Neural cell (in vitro differentiated cells): ENCODE measurements at regions not wholly inside any gene's neighbourhood (a gene's known extent, or its start where the extent isn't known, plus 50 kb on each side); places are given as distances from the start of the nearest gene placed in this dataset.
A peak's percentile ranks its signal among the peaks of the same experiment; 100 is the strongest.

ENCODE experiments used
- H2AFZ ChIP-seq: fragments of 200-600, 300-800 bp; sonication (generic), shearing (Covaris generic); 2 replicates; pipeline ENCODE4 v1.6.0; 2014; ENCODE audit warnings: low read depth, mild to moderate bottlenecking, antibody characterized with exemption, low read length, moderate library complexity
- H3F3A ChIP-seq: fragments of 200-600 bp; shearing (Covaris generic); 2 replicates; pipeline ENCODE4 v1.6.1; 2016; ENCODE audit warnings: mild to moderate bottlenecking, moderate library complexity, mixed read lengths, antibody characterized with exemption, low read length; ENCODE audit not compliant: insufficient read depth, poor library complexity, severe bottlenecking
- H3K27ac ChIP-seq: fragments of 200-600, 300-800 bp; sonication (generic), shearing (Covaris generic); 2 replicates; pipeline ENCODE4 v1.5.1; 2014; ENCODE audit warnings: mild to moderate bottlenecking, low read length, moderate library complexity
- H3K27me3 ChIP-seq: fragments of 300-800, 200-600 bp; sonication (generic), shearing (Covaris generic); 2 replicates; pipeline ENCODE4 v1.6.0; 2014; ENCODE audit warnings: mild to moderate bottlenecking, low read depth, low read length, moderate library complexity; ENCODE audit not compliant: insufficient read depth
- H3K36me3 ChIP-seq: fragments of 300-800, 200-600 bp; sonication (generic), shearing (Covaris generic); 2 replicates; pipeline ENCODE4 v1.5.1; 2014; ENCODE audit warnings: mild to moderate bottlenecking, antibody characterized with exemption, low read length, moderate library complexity; ENCODE audit not compliant: insufficient read depth
- H3K4me2 ChIP-seq: fragments of 300-800, 200-600 bp; sonication (generic), shearing (Covaris generic); 2 replicates; pipeline ENCODE4 v1.6.0; 2014; ENCODE audit warnings: mild to moderate bottlenecking, low read length
- H3K4me3 ChIP-seq: fragments of 300-800, 200-600 bp; sonication (generic), shearing (Covaris generic); 2 replicates; pipeline ENCODE4 v1.5.1; 2014; ENCODE audit warnings: mild to moderate bottlenecking, low read length, moderate library complexity
- H3K79me2 ChIP-seq: fragments of 200-600 bp; shearing (Covaris generic); replicated peaks from 2 replicates; pipeline ENCODE4 v1.6.0; 2014; ENCODE audit warnings: mild to moderate bottlenecking, low read length, moderate library complexity; ENCODE audit not compliant: insufficient read depth
- H3K9ac ChIP-seq: fragments of 300-800, 200-600 bp; sonication (generic), shearing (Covaris generic); 2 replicates; pipeline ENCODE4 v1.6.1; 2016; ENCODE audit warnings: mild to moderate bottlenecking, low read length, mixed read lengths
- H3K9me2 ChIP-seq: fragments of 200-600 bp; shearing (Covaris generic); 2 replicates; pipeline ENCODE4 v1.6.1; 2016; ENCODE audit warnings: mild to moderate bottlenecking, low read length, mixed read lengths; ENCODE audit not compliant: insufficient read depth
- H3K9me3 ChIP-seq: fragments of 200-600, 300-800 bp; sonication (generic), shearing (Covaris generic); 2 replicates; pipeline ENCODE4 v1.6.1; 2016; ENCODE audit warnings: mild to moderate bottlenecking, mixed run types, low read length, moderate library complexity, mixed read lengths
- H4K20me1 ChIP-seq: fragments of 200-600 bp; shearing (Covaris generic); 2 replicates; pipeline ENCODE4 v1.6.1; 2016; ENCODE audit warnings: mild to moderate bottlenecking, mixed run types; ENCODE audit not compliant: insufficient read depth
- EZH2 ChIP-seq: fragments of 200-600, 300-800 bp; shearing (Covaris generic), sonication (generic); IDR thresholded peaks from 2 replicates; pipeline ENCODE4 v1.6.1; 2014; ENCODE audit warnings: antibody characterized with exemption, low read length, borderline replicate concordance, mild to moderate bottlenecking; ENCODE audit not compliant: insufficient read depth, poor library complexity, severe bottlenecking
- MXI1 ChIP-seq: fragments of 450-650 bp; conservative IDR thresholded peaks from 2 replicates; pipeline ENCODE4 v1.6.1; 2014; ENCODE audit warnings: antibody characterized with exemption, mild to moderate bottlenecking; ENCODE audit not compliant: poor library complexity, severe bottlenecking
- POLR2AphosphoS5 ChIP-seq: IDR thresholded peaks from 2 replicates; pipeline ENCODE4 v1.6.1; 2012
- RAD21 ChIP-seq: fragments of 450-650 bp; conservative IDR thresholded peaks from 2 replicates; pipeline ENCODE4 v1.6.1; 2014; ENCODE audit warnings: antibody characterized with exemption, mild to moderate bottlenecking, moderate library complexity
- SMC3 ChIP-seq: fragments of 450-650 bp; conservative IDR thresholded peaks from 2 replicates; pipeline ENCODE4 v1.6.1; 2014; ENCODE audit warnings: antibody characterized with exemption, mild to moderate bottlenecking, moderate library complexity; ENCODE audit not compliant: poor library complexity
- TAF1 ChIP-seq: IDR thresholded peaks from 2 replicates; pipeline ENCODE4 v1.6.1; 2012; ENCODE audit warnings: low read depth
- TF ChIP-seq, protein P1 (sequence below): IDR thresholded peaks from 2 replicates; pipeline ENCODE4 v1.6.1; 2012; ENCODE audit warnings: borderline replicate concordance
- TF ChIP-seq, protein P2 (sequence below): fragments of 450-650 bp; IDR thresholded peaks from 2 replicates; pipeline ENCODE4 v1.5.1; 2014; ENCODE audit warnings: antibody characterized with exemption, mild to moderate bottlenecking, moderate library complexity; ENCODE audit not compliant: poor library complexity, severe bottlenecking

DNA sequence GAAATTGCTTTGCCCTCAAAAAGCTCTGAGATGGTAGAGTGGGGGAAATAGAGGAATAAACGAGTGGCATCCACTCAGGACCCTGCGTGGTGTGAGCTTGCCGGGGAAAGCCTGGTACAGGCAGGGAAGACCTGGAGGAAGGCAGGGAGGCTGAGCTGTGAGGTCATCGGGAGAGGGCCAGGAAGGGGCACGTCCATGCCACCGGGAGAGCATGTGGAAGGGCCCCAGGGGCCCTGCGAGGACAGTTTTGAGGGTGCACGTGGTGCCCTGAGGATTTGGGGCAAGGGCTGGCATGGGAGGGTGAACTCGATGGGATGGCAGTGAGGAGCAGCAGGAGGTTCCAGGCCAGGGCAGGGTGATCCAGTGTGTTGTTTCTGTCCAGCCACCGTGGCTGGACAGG is 56.3 kb upstream of the CBFA2T3 start:
- TF ChIP-seq SMC3 (no peak), TAF1 (no peak), POLR2AphosphoS5 (no peak)
- Histone ChIP-seq H3K4me2 (no peak overlapping the region), H4K20me1 (no peaks in the 10 kb centered on the region), H3K9me2 (no peaks in the 10 kb centered on the region), H3K27me3 (no peaks in the 10 kb centered on the region), H2AFZ (no peak overlapping the region), H3K9me3 (no peaks in the 10 kb centered on the region), H3K9ac (peak overlapping the region; percentile 79), H3K79me2 (no peaks in the 10 kb centered on the region), H3K36me3 (no peaks in the 10 kb centered on the region), H3F3A (no peaks in the 10 kb centered on the region), H3K27ac (peak overlapping the region; percentile 92), H3K4me3 (no peak overlapping the region)

GRCh38 chr16:89033796-89034572 is 57.0 kb upstream of the CBFA2T3 start:
- no peaks in the 10 kb centered on the region for H3K9me2 ChIP-seq
- H3K36me3 ChIP-seq: no peaks in the 10 kb centered on the region
- H3K9ac ChIP-seq: peak overlapping the region; percentile 79
- H3K27ac ChIP-seq: peak overlapping the region; percentile 92
- peak overlapping the region; percentile 24 for H2AFZ ChIP-seq
- H3K4me2 ChIP-seq: no peak overlapping the region
- no peaks in the 10 kb centered on the region for H3F3A ChIP-seq
- TF ChIP-seq EZH2: no peak
- peak; percentile 44 for TF ChIP-seq POLR2AphosphoS5
- TF ChIP-seq RAD21: no peak
- no peak for TF ChIP-seq MXI1
- TF ChIP-seq, protein P1, sequence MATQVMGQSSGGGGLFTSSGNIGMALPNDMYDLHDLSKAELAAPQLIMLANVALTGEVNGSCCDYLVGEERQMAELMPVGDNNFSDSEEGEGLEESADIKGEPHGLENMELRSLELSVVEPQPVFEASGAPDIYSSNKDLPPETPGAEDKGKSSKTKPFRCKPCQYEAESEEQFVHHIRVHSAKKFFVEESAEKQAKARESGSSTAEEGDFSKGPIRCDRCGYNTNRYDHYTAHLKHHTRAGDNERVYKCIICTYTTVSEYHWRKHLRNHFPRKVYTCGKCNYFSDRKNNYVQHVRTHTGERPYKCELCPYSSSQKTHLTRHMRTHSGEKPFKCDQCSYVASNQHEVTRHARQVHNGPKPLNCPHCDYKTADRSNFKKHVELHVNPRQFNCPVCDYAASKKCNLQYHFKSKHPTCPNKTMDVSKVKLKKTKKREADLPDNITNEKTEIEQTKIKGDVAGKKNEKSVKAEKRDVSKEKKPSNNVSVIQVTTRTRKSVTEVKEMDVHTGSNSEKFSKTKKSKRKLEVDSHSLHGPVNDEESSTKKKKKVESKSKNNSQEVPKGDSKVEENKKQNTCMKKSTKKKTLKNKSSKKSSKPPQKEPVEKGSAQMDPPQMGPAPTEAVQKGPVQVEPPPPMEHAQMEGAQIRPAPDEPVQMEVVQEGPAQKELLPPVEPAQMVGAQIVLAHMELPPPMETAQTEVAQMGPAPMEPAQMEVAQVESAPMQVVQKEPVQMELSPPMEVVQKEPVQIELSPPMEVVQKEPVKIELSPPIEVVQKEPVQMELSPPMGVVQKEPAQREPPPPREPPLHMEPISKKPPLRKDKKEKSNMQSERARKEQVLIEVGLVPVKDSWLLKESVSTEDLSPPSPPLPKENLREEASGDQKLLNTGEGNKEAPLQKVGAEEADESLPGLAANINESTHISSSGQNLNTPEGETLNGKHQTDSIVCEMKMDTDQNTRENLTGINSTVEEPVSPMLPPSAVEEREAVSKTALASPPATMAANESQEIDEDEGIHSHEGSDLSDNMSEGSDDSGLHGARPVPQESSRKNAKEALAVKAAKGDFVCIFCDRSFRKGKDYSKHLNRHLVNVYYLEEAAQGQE: no peak
- TF ChIP-seq, protein P2, sequence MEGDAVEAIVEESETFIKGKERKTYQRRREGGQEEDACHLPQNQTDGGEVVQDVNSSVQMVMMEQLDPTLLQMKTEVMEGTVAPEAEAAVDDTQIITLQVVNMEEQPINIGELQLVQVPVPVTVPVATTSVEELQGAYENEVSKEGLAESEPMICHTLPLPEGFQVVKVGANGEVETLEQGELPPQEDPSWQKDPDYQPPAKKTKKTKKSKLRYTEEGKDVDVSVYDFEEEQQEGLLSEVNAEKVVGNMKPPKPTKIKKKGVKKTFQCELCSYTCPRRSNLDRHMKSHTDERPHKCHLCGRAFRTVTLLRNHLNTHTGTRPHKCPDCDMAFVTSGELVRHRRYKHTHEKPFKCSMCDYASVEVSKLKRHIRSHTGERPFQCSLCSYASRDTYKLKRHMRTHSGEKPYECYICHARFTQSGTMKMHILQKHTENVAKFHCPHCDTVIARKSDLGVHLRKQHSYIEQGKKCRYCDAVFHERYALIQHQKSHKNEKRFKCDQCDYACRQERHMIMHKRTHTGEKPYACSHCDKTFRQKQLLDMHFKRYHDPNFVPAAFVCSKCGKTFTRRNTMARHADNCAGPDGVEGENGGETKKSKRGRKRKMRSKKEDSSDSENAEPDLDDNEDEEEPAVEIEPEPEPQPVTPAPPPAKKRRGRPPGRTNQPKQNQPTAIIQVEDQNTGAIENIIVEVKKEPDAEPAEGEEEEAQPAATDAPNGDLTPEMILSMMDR: no peak
- H3K27me3 ChIP-seq: no peaks in the 10 kb centered on the region
- no peaks in the 10 kb centered on the region for H3K79me2 ChIP-seq
- H3K4me3 ChIP-seq: peak overlapping the region; percentile 50
- no peaks in the 10 kb centered on the region for H4K20me1 ChIP-seq
- H3K9me3 ChIP-seq: no peaks in the 10 kb centered on the region

GRCh38 chr16:89034573-89034961 is 57.6 kb upstream of the CBFA2T3 start:
- H4K20me1 ChIP-seq: no peaks in the 10 kb centered on the region
- H3K27me3 ChIP-seq: no peaks in the 10 kb centered on the region
- peak overlapping the region; percentile 50 for H3K4me3 ChIP-seq
- H3K36me3 ChIP-seq: no peaks in the 10 kb centered on the region
- H3K9ac ChIP-seq: peak overlapping the region; percentile 79
- peak overlapping the region; percentile 92 for H3K27ac ChIP-seq
- no peaks in the 10 kb centered on the region for H3F3A ChIP-seq
- no peaks in the 10 kb centered on the region for H3K79me2 ChIP-seq
- no peaks in the 10 kb centered on the region for H3K9me2 ChIP-seq
- H3K9me3 ChIP-seq: no peaks in the 10 kb centered on the region
- H3K4me2 ChIP-seq: no peak overlapping the region
- TF ChIP-seq, protein P2: no peak
- TF ChIP-seq MXI1 (no peak), SMC3 (no peak), EZH2 (no peak), RAD21 (no peak), TAF1 (no peak), POLR2AphosphoS5 (no peak)
- TF ChIP-seq, protein P1: no peak
- H2AFZ ChIP-seq: peak overlapping the region; percentile 24
